Stimulated activated CD4-positive, alpha-beta T cell treated with anti-CD3 and anti-CD28 coated beads, Interleukin-2, amount 100 ng/mL, for 4 hours (primary cell): ENCODE measurements at regions not wholly inside any gene's neighbourhood (a gene's known extent, or its start where the extent isn't known, plus 50 kb on each side); places are given as distances from the start of the nearest gene placed in this dataset.

Source experiments
- DNase-seq: peaks from one replicate; pipeline ENCODE4 v3.0.0-alpha.2; 2020; ENCODE audit warnings: low read depth

- no peak for DNase-seq
Observed at GRCh38 chr5:173802670-173803165, 85.4 kb upstream of the CPEB4 start.

GRCh38 chr5:173804579-173804978 is 83.6 kb upstream of the CPEB4 start:
- no peak for DNase-seq

GRCh38 chr5:173806270-173807035 is 81.7 kb upstream of the CPEB4 start:
- no peak for DNase-seq

GRCh38 chr5:173807181-173807655 is 80.9 kb upstream of the CPEB4 start:
- no peak for DNase-seq

- no peak for DNase-seq
Observed at GRCh38 chr5:173808079-173808808, 79.9 kb upstream of the CPEB4 start.

GRCh38 chr5:173809014-173809413 is 79.1 kb upstream of the CPEB4 start:
- DNase-seq = no peak

GRCh38 chr5:173812811-173813550 is 75.2 kb upstream of the CPEB4 start:
- no peak for DNase-seq

GRCh38 chr5:173814053-173814452 is 74.1 kb upstream of the CPEB4 start:
- DNase-seq = no peak

GRCh38 chr5:173815571-173815970 is 72.6 kb upstream of the CPEB4 start:
- DNase-seq = no peak

GRCh38 chr5:173816728-173817127 is 71.4 kb upstream of the CPEB4 start:
- DNase-seq = no peak

GRCh38 chr5:173817561-173817960 is 70.6 kb upstream of the CPEB4 start:
- no peak for DNase-seq

- no peak for DNase-seq
Observed at GRCh38 chr5:173819521-173819920, 68.6 kb upstream of the CPEB4 start.

- DNase-seq = no peak
Observed at GRCh38 chr5:173823274-173823644, 64.9 kb upstream of the CPEB4 start.

- no peak for DNase-seq
Observed at GRCh38 chr5:173823721-173824567, 64.2 kb upstream of the CPEB4 start.

- no peak for DNase-seq
Observed at GRCh38 chr5:173825215-173825865, 62.8 kb upstream of the CPEB4 start.

GRCh38 chr5:173826086-173826427 is 62.1 kb upstream of the CPEB4 start:
- no peak for DNase-seq

- DNase-seq = no peak
Observed at GRCh38 chr5:173826428-173827350, 61.5 kb upstream of the CPEB4 start.

- no peak for DNase-seq
Observed at GRCh38 chr5:173828952-173829351, 59.2 kb upstream of the CPEB4 start.

GRCh38 chr5:173829826-173830225 is 58.3 kb upstream of the CPEB4 start:
- DNase-seq = no peak

- no peak for DNase-seq
Observed at GRCh38 chr5:173830421-173830820, 57.7 kb upstream of the CPEB4 start.
